ENCODE measurements at regions not wholly inside any gene's neighbourhood (a gene's known extent, or its start where the extent isn't known, plus 50 kb on each side); places are given as distances from the start of the nearest gene placed in this dataset.

- intact Hi-C loops (cut with DNase I), result no loop called here
- Histone ChIP-seq H3K27me3 (no peaks in the 10 kb centered on the region), H3K27ac (no peak overlapping the region), H3K4me3 (no peak overlapping the region), H3K4me1 (no peaks in the 10 kb centered on the region), H3K9me3 (no peaks in the 10 kb centered on the region), H3K36me3 (no peaks in the 10 kb centered on the region)
- DNase-seq (ENCODE audit: low spot score in 2 of 2), result no peak
- TF ChIP-seq, protein P1, sequence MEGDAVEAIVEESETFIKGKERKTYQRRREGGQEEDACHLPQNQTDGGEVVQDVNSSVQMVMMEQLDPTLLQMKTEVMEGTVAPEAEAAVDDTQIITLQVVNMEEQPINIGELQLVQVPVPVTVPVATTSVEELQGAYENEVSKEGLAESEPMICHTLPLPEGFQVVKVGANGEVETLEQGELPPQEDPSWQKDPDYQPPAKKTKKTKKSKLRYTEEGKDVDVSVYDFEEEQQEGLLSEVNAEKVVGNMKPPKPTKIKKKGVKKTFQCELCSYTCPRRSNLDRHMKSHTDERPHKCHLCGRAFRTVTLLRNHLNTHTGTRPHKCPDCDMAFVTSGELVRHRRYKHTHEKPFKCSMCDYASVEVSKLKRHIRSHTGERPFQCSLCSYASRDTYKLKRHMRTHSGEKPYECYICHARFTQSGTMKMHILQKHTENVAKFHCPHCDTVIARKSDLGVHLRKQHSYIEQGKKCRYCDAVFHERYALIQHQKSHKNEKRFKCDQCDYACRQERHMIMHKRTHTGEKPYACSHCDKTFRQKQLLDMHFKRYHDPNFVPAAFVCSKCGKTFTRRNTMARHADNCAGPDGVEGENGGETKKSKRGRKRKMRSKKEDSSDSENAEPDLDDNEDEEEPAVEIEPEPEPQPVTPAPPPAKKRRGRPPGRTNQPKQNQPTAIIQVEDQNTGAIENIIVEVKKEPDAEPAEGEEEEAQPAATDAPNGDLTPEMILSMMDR (IDR thresholded peaks at IDR 0.05), result no peak
These were observed 963.4 kb upstream of the SEMA6D start for GRCh38 chr15:46753946-46754345.

DNA sequence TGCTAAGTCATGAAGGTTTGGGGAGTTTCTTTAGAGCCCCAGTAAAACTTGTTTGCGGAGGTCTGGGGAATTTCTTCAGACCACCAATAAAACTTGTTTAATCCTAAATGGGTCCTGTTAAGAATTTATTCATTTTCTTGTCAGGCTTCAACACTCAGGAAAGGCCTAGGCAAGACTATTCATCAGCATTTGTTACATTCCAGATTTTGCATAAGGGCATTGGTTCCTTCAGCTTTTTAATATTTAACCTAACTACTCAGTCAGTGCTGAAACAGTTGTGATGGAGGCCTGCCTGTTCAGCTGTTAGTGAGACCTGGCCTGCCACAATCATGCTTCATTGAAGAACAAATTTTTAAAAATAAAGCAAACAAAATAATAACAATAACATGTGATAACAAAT lies 954.2 kb upstream of the SEMA6D start:
- no peaks in the 10 kb centered on the region for H3K27me3 ChIP-seq
- H3K9me3 ChIP-seq, result peaks cover 0 to 3% of the 10 kb centered on the region in 2 donors
- H3K27ac ChIP-seq, result no peak overlapping the region
- intact Hi-C loops (cut with DNase I), result no loop called here
- no peaks in the 10 kb centered on the region for H3K4me1 ChIP-seq
- TF ChIP-seq, protein P1 (IDR thresholded peaks at IDR 0.05), result no peak
- DNase-seq (ENCODE audit: low spot score in 2 of 2), result no peak
- H3K36me3 ChIP-seq, result no peaks in the 10 kb centered on the region
- no peak overlapping the region for H3K4me3 ChIP-seq

DNA sequence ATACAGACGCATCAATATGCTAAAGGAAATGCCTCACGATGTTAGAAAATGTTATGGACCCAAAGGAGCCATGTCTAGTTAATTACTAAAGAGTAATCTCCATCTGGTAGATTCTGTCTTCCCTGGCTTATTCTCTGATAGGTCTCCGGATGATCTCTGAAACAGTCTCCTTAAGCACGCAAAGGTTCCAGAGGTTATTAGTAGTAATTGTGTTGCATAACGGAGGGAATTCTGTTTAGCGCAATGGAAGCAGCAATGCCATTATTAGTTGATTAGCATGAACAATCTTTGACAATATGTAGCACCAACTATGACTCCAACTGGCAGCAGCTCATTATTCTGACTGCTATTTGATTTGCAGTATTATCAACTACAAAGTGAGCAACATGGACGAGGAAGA lies 952.5 kb upstream of the SEMA6D start:
- DNase-seq (ENCODE audit: low spot score in 2 of 2), result no peak
- Histone ChIP-seq H3K4me3 (no peak overlapping the region), H3K4me1 (peaks cover 0 to 3% of the 10 kb centered on the region in 2 donors), H3K36me3 (no peaks in the 10 kb centered on the region), H3K27me3 (no peaks in the 10 kb centered on the region), H3K27ac (no peak overlapping the region), H3K9me3 (peaks cover 0 to 3% of the 10 kb centered on the region in 2 donors)
- intact Hi-C loops (cut with DNase I), result no loop called here
- TF ChIP-seq, protein P1 (IDR thresholded peaks at IDR 0.05), result no peak

DNA sequence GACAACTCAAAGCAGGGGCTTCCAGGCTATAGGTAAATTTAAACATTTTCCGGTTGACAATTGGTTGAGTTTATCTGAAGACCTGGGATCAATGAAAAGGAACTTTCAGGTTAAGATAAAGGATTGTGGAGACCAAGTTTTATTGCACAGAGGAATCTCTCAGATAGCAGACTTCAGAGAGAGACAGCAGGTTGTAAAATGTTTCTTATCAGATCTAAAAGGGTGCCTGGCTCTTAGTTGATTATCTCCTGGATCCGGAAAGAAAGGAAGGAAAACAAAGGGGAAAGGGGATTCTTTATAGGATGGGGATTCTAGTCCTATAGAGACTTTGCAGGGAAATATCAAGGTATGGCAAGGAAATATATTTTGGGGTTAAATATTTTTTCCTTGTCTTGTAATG lies 951.3 kb upstream of the SEMA6D start:
- Histone ChIP-seq H3K9me3 (peaks cover 0 to 3% of the 10 kb centered on the region in 2 donors), H3K4me3 (no peak overlapping the region), H3K27me3 (no peaks in the 10 kb centered on the region), H3K36me3 (no peaks in the 10 kb centered on the region), H3K27ac (no peak overlapping the region), H3K4me1 (peaks cover 0 to 3% of the 10 kb centered on the region in 2 donors)
- DNase-seq (ENCODE audit: low spot score in 2 of 2), result no peak
- TF ChIP-seq, protein P1 (IDR thresholded peaks at IDR 0.05), result no peak
- intact Hi-C loops (cut with DNase I), result no loop called here

- peaks cover 0 to 3% of the 10 kb centered on the region in 2 donors for H3K4me1 ChIP-seq
- H3K27me3 ChIP-seq, result no peaks in the 10 kb centered on the region
- intact Hi-C loops (cut with DNase I), result no loop called here
- no peak overlapping the region for H3K4me3 ChIP-seq
- H3K36me3 ChIP-seq, result no peaks in the 10 kb centered on the region
- DNase-seq (ENCODE audit: low spot score in 2 of 2), result no peak
- no peak overlapping the region for H3K27ac ChIP-seq
- TF ChIP-seq, protein P1 (IDR thresholded peaks at IDR 0.05), result no peak
- peaks cover 0 to 3% of the 10 kb centered on the region in 2 donors for H3K9me3 ChIP-seq
These were observed 949.0 kb upstream of the SEMA6D start for GRCh38 chr15:46768287-46768686.

DNA sequence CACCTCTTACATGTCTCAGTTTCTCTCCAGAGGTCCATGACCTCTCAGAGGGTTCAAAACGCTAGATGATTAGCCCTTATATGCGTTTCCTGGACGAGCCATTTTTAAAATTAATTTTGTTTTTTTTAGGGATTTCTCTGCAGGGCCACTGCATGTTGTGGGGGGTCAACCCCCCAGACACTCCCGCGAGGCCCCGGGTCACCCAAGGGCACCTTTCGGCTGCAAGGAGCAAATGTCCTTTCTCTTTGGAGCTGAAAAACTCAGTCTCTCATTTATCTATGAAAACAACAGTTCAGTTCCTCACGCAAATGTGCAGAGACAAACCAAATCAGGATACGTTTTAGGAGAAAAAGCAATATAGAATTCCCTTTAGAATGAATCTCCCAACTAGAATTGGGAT lies 944.3 kb upstream of the SEMA6D start:
- Histone ChIP-seq H3K9me3 (no peaks in the 10 kb centered on the region), H3K4me1 (peaks cover 0 to 3% of the 10 kb centered on the region in 2 donors), H3K4me3 (no peak overlapping the region), H3K36me3 (no peaks in the 10 kb centered on the region), H3K27me3 (no peaks in the 10 kb centered on the region), H3K27ac (no peak overlapping the region)
- DNase-seq (ENCODE audit: low spot score in 2 of 2), result no peak
- TF ChIP-seq, protein P1 (IDR thresholded peaks at IDR 0.05), result no peak
- intact Hi-C loops (cut with DNase I), result no loop called here
